ENCODE measurements at regions not wholly inside any gene's neighbourhood (a gene's known extent, or its start where the extent isn't known, plus 50 kb on each side); places are given as distances from the start of the nearest gene placed in this dataset.

- Histone ChIP-seq H3K4me1 (replicated peaks) (no peaks in the 10 kb centered on the region), H3K27me3 (replicated peaks; ENCODE audit: insufficient read depth) (no peaks in the 10 kb centered on the region), H3K4me3 (no peak overlapping the region), H3K36me3 (no peaks in the 10 kb centered on the region), H3K9me3 (no peaks in the 10 kb centered on the region), H3K27ac (no peak overlapping the region)
- 100% methylated on average over 3 of the region's 3 CpGs for WGBS
- DNase-seq (ENCODE audit: low spot score), result no peak
- no peak for TF ChIP-seq POLR2AphosphoS5 (IDR thresholded peaks at IDR 0.05)
- no peak for TF ChIP-seq CTCF (IDR thresholded peaks at IDR 0.05)
- TF ChIP-seq POLR2A (IDR thresholded peaks at IDR 0.05), result no peak
- intact Hi-C loops (cut with DNase I), result no loop called here
Measured at GRCh38 chr13:40170982-40171381, 495.5 kb downstream of the FOXO1 start.

GRCh38 chr13:40171566-40171965 is 494.9 kb downstream of the FOXO1 start:
- Histone ChIP-seq H3K4me3 (no peak overlapping the region), H3K27me3 (replicated peaks; ENCODE audit: insufficient read depth) (no peaks in the 10 kb centered on the region), H3K4me1 (replicated peaks) (no peaks in the 10 kb centered on the region), H3K27ac (no peak overlapping the region), H3K9me3 (no peaks in the 10 kb centered on the region), H3K36me3 (no peaks in the 10 kb centered on the region)
- 97% methylated on average over 2 of the region's 2 CpGs for WGBS
- DNase-seq (ENCODE audit: low spot score), result no peak
- intact Hi-C loops (cut with DNase I), result no loop called here
- TF ChIP-seq POLR2A (IDR thresholded peaks at IDR 0.05) (no peak), CTCF (IDR thresholded peaks at IDR 0.05) (no peak), POLR2AphosphoS5 (IDR thresholded peaks at IDR 0.05) (no peak)

DNA sequence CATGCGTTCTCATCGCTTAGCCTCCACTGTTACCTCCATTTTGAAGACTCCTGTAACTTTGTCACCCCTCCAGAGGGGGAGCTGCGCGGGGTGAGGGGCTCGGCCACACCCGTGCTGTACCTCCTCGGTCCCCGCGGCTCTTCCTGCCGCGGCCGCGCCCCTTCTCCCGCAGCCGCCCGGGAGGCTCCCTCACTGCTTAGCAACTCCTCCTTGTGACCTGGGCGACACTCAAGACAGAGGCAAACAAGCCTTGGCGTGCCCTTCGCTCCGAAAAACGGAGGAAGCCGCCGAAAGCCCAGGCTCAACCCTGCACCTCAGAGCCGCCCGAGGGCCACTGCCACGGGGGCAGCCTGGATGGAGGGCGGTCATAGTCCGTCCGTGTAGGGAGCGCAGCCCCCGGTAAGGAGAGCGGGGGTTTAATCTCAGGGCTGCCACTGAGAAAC is 494.3 kb downstream of the FOXO1 start:
- Histone ChIP-seq H3K4me1 (replicated peaks) (no peaks in the 10 kb centered on the region), H3K9me3 (no peaks in the 10 kb centered on the region), H3K27ac (no peak overlapping the region), H3K36me3 (no peaks in the 10 kb centered on the region), H3K4me3 (no peak overlapping the region), H3K27me3 (replicated peaks; ENCODE audit: insufficient read depth) (no peaks in the 10 kb centered on the region)
- TF ChIP-seq POLR2A (IDR thresholded peaks at IDR 0.05), result peak; percentile 14
- peak; percentile 12 for TF ChIP-seq POLR2AphosphoS5 (IDR thresholded peaks at IDR 0.05)
- no peak for TF ChIP-seq CTCF (IDR thresholded peaks at IDR 0.05)
- intact Hi-C loops (cut with DNase I), result no loop called here
- WGBS, result 25% methylated on average over 32 of the region's 32 CpGs
- DNase-seq (ENCODE audit: low spot score), result peak; percentile 28

- Histone ChIP-seq H3K9me3 (no peaks in the 10 kb centered on the region), H3K4me3 (no peak overlapping the region), H3K4me1 (replicated peaks) (no peaks in the 10 kb centered on the region), H3K36me3 (no peaks in the 10 kb centered on the region), H3K27me3 (replicated peaks; ENCODE audit: insufficient read depth) (no peaks in the 10 kb centered on the region), H3K27ac (no peak overlapping the region)
- no peak for DNase-seq (ENCODE audit: low spot score)
- intact Hi-C loops (cut with DNase I), result no loop called here
- no peak for TF ChIP-seq CTCF (IDR thresholded peaks at IDR 0.05)
- TF ChIP-seq POLR2A (IDR thresholded peaks at IDR 0.05), result no peak
- no peak for TF ChIP-seq POLR2AphosphoS5 (IDR thresholded peaks at IDR 0.05)
- WGBS, result 54% methylated on average over 7 of the region's 7 CpGs
Measured at GRCh38 chr13:40172878-40173277, 493.6 kb downstream of the FOXO1 start.

GRCh38 chr13:40175639-40176038 is 490.8 kb downstream of the FOXO1 start:
- Histone ChIP-seq H3K4me3 (no peak overlapping the region), H3K4me1 (replicated peaks) (no peaks in the 10 kb centered on the region), H3K36me3 (no peaks in the 10 kb centered on the region), H3K27me3 (replicated peaks; ENCODE audit: insufficient read depth) (no peaks in the 10 kb centered on the region), H3K27ac (no peak overlapping the region), H3K9me3 (no peaks in the 10 kb centered on the region)
- no peak for TF ChIP-seq POLR2A (IDR thresholded peaks at IDR 0.05)
- TF ChIP-seq POLR2AphosphoS5 (IDR thresholded peaks at IDR 0.05), result no peak
- TF ChIP-seq CTCF (IDR thresholded peaks at IDR 0.05), result no peak
- intact Hi-C loops (cut with DNase I), result loop anchor here (2.0 kb wide), 1 partner anchor 25 kb away; no protein-coding TSS in a partner anchor
- no peak for DNase-seq (ENCODE audit: low spot score)
